ENCODE measurements at regions not wholly inside any gene's neighbourhood (a gene's known extent, or its start where the extent isn't known, plus 50 kb on each side); places are given as distances from the start of the nearest gene placed in this dataset.

DNA sequence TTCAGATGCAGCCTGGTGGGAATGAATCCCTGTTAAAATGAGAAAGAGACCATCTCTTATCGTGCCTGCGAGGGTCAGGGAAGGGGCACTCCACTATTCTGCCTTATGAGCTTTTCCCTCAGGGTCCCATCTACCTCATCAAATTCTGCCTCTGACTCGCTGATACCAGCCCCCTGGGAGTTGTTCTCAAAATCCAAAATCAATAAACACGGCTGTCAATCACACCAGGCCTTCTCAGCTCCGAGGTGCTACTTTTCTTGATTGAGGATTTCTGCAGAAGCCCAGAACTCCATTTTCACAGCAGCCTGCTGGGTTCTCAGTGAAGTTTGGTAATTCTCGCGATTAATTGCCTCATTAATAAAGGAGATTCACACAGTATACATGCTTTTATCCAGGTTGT, 312.6 kb downstream of the STIM2 start:
- TF ChIP-seq, protein P1, sequence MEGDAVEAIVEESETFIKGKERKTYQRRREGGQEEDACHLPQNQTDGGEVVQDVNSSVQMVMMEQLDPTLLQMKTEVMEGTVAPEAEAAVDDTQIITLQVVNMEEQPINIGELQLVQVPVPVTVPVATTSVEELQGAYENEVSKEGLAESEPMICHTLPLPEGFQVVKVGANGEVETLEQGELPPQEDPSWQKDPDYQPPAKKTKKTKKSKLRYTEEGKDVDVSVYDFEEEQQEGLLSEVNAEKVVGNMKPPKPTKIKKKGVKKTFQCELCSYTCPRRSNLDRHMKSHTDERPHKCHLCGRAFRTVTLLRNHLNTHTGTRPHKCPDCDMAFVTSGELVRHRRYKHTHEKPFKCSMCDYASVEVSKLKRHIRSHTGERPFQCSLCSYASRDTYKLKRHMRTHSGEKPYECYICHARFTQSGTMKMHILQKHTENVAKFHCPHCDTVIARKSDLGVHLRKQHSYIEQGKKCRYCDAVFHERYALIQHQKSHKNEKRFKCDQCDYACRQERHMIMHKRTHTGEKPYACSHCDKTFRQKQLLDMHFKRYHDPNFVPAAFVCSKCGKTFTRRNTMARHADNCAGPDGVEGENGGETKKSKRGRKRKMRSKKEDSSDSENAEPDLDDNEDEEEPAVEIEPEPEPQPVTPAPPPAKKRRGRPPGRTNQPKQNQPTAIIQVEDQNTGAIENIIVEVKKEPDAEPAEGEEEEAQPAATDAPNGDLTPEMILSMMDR (IDR thresholded peaks at IDR 0.05; ENCODE audit: insufficient read depth, low read depth, low read length, missing control alignments), result no peak
- H3K4me3 ChIP-seq (ENCODE audit: low read length), result no peak overlapping the region
- no peak for DNase-seq (ENCODE audit: low read depth)

DNA sequence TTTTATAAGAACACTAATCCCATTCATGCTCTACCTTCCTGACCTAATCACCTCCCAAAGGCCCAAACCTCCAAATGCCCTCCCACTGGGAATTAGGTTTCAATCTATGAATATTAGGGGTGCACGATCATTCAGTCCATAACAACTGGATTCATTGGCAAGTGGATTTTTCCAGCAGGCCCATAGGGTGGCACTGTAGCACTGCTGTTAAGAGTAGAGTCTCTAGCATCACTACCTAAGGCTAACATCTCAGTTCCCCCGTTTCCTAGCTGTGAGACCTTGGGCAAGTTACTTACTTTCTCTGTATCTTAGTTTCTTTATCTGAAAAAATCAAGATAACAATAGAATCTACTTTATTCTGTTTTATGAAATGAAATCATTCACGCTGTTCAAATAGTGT, 315.8 kb downstream of the STIM2 start:
- TF ChIP-seq, protein P1 (IDR thresholded peaks at IDR 0.05; ENCODE audit: insufficient read depth, low read depth, low read length, missing control alignments), result peak; percentile 48
- peak; percentile 43 for DNase-seq (ENCODE audit: low read depth)

DNA sequence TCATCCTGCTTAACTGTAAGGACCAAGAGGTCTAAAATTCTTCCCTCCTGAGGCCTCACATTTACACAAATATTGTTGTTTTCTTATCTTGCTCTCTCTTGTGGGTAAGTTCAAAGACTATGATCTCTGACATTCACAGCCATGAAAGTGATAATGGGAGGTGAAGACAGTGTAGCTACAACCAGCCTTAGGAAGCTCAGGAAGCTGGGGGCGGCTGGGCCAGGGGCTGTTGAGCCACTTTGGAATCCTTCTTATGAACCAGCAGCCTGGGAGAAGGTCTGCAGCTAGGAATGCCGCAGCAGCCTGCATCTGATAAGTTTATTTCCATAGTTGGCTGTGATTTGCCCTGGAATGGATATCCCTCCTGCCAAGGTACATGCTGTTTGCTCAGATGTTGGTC, 316.2 kb downstream of the STIM2 start:
- no peak overlapping the region for H3K4me3 ChIP-seq (ENCODE audit: low read length)
- TF ChIP-seq, protein P1 (IDR thresholded peaks at IDR 0.05; ENCODE audit: insufficient read depth, low read depth, low read length, missing control alignments), result no peak
- DNase-seq (ENCODE audit: low read depth), result no peak

More for the DNA sequence above, 315.8 kb downstream of the STIM2 start:
- H3K4me3 ChIP-seq (ENCODE audit: low read length), result no peak overlapping the region

DNA sequence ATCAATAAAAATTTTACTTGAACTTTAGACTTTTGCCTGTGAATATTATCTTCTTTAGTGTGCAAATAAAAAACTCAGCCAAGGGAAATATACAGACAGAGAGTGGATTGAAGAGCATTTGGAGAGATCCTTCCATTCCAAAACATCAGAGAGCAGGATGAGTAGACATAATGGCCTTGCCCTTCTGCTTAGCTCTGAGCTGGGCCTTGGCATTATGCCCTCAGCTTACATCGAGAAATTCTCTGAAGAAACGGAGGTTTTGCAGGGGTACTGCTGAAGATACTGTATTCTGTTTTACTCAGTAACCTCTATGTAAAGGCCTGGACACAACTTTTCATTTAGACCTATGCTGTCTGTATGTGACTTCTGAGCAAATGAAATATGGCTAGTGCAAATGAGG, 317.4 kb downstream of the STIM2 start:
- DNase-seq (ENCODE audit: low read depth), result no peak
- no peak overlapping the region for H3K4me3 ChIP-seq (ENCODE audit: low read length)
- TF ChIP-seq, protein P1 (IDR thresholded peaks at IDR 0.05; ENCODE audit: insufficient read depth, low read depth, low read length, missing control alignments), result no peak

DNA sequence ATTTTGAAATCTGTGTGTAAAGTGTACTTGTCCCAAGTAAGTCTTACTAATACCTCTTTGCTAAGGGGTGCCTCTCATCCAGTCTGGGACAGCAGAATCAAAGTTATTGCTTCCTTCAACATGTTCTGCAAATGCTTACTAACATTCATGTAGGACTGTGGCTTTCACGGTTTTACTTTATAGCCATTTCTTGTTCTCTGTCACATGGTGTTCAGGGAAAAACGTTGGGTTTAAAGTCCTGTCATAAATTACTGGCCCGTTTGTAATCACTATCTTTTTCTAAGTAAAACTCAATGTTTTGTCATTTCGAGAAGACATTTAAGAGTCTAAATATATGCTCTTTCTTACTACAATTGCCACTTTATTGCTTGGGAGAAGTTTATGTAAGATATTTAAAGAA, 321.1 kb downstream of the STIM2 start:
- TF ChIP-seq, protein P1 (IDR thresholded peaks at IDR 0.05; ENCODE audit: insufficient read depth, low read depth, low read length, missing control alignments), result no peak
- H3K4me3 ChIP-seq (ENCODE audit: low read length), result no peak overlapping the region
- no peak for DNase-seq (ENCODE audit: low read depth)

DNA sequence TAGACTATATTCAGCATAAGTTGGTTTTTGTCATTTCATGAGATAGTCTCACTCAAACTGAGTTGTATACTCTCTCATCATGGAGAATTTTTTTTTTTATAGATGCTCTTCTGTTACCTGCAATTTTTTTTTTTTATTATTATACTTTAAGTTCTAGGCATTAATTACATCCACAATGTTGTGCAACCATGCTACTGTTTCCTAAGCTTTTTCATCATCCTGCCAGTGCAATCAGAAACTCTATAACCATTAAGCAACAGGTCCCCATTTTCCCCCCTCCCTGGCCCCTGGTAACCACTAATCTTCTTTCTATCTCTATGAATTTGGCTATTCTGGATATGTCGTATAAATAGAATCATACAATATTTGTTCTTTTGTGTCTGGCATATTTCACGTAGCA, 321.6 kb downstream of the STIM2 start:
- TF ChIP-seq, protein P1 (IDR thresholded peaks at IDR 0.05; ENCODE audit: insufficient read depth, low read depth, low read length, missing control alignments), result no peak
- DNase-seq (ENCODE audit: low read depth), result no peak
- no peak overlapping the region for H3K4me3 ChIP-seq (ENCODE audit: low read length)

DNA sequence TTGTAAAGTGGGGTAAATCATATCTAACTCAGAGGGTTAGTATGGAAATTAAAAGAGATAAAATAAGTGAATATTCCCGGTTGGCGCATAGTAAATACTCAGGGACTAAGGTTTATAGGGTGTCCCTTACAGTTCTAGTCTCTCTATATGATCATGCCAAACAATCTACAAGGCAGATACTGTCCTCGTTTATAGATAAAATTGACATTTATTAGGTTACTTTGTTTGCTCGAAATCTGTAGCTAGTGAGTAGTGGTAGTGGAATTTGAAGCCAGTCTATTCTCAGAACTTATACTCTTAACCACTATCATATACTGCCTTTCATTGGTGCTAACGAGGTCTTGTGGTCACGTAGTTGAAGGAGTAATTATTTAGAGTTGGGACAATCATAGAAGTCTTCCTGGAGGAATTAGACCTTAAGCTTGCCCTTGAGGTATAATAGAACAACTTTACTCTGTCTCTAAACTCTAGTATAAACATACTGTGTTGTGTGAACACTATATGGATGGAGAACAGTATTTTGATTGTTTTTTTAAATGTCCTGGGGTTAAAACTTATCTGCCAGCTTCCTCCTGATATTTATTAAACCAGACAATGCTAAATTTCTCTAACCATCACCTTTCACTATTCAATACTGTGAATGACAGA, 324.0 kb downstream of the STIM2 start:
- H3K4me3 ChIP-seq (ENCODE audit: low read length), result no peak overlapping the region
- TF ChIP-seq, protein P1 (IDR thresholded peaks at IDR 0.05; ENCODE audit: insufficient read depth, low read depth, low read length, missing control alignments), result no peak
- DNase-seq (ENCODE audit: low read depth), result no peak
